OCI-LY3 (cell line): ENCODE measurements at regions not wholly inside any gene's neighbourhood (a gene's known extent, or its start where the extent isn't known, plus 50 kb on each side); places are given as distances from the start of the nearest gene placed in this dataset.

Source experiments
- H2AFZ ChIP-seq: fragments of 200-600, 300-600 bp; shearing (Covaris generic); 2 replicates; pipeline ENCODE4 v1.6.0; 2014; ENCODE audit warnings: antibody characterized with exemption, low read depth, low read length
- H3K27ac ChIP-seq: fragments of 200-600, 300-600 bp; sonication (generic); 2 replicates; pipeline ENCODE4 v1.5.1; 2014; ENCODE audit warnings: mild to moderate bottlenecking, low read length, moderate library complexity, mixed read lengths
- H3K27me3 ChIP-seq: fragments of 200-600, 300-600 bp; sonication (generic); 2 replicates; pipeline ENCODE4 v1.6.1; 2014; ENCODE audit warnings: low read depth, low read length, mixed read lengths
- H3K36me3 ChIP-seq: fragments of 200-600, 300-600 bp; sonication (generic); replicated peaks from 2 replicates; pipeline ENCODE3; 2014; ENCODE audit warnings: low read depth, low read length, mixed read lengths
- H3K4me1 ChIP-seq: fragments of 300-600, 200-600 bp; sonication (generic); 2 replicates; pipeline ENCODE4 v1.6.1; 2014; ENCODE audit warnings: low read length, mixed read lengths
- H3K4me2 ChIP-seq: fragments of 200-600, 300-600 bp; sonication (generic); 2 replicates; pipeline ENCODE4 v1.6.1; 2014; ENCODE audit warnings: low read length, mixed read lengths
- H3K4me3 ChIP-seq: fragments of 300-600, 200-600 bp; sonication (generic); 2 replicates; pipeline ENCODE4 v1.5.1; 2014; ENCODE audit warnings: antibody characterized with exemption, mild to moderate bottlenecking, low read length, moderate library complexity
- H3K79me2 ChIP-seq: fragments of 300-600, 200-600 bp; shearing (Covaris generic); 2 replicates; pipeline ENCODE4 v1.6.1; 2014; ENCODE audit warnings: mild to moderate bottlenecking, low read length, mixed read lengths
- H3K9ac ChIP-seq: fragments of 300-600, 200-600 bp; shearing (Covaris generic); 2 replicates; pipeline ENCODE4 v1.6.0; 2014; ENCODE audit warnings: mild to moderate bottlenecking, low read length, moderate library complexity
- H3K9me3 ChIP-seq: fragments of 200-600, 300-600 bp; shearing (Covaris generic); 2 replicates; pipeline ENCODE4 v1.6.1; 2014; ENCODE audit warnings: low read length, mixed read lengths; ENCODE audit not compliant: insufficient read depth
- H4K20me1 ChIP-seq: fragments of 200-600, 300-600 bp; sonication (generic); 2 replicates; pipeline ENCODE4 v1.6.1; 2016; ENCODE audit warnings: low read length, mixed read lengths; ENCODE audit not compliant: insufficient read depth
- CTCF ChIP-seq: fragments of 200-600, 300-600 bp; sonication (generic); IDR thresholded peaks from 2 replicates; pipeline ENCODE4 v1.5.1; 2014; ENCODE audit warnings: antibody characterized with exemption, low read length, low read depth
- EZH2phosphoT487 ChIP-seq: fragments of 200-600 bp; shearing (Covaris generic); IDR thresholded peaks from 2 replicates; pipeline ENCODE4 v1.6.1; 2018; ENCODE audit warnings: antibody characterized with exemption, mixed run types, low read depth

- H3K4me3 ChIP-seq, result no peak overlapping the region
- H2AFZ ChIP-seq, result no peak overlapping the region
- peaks cover 13% of the 10 kb centered on the region; the same call in 1 of the 2 replicates for H3K27me3 ChIP-seq
- H4K20me1 ChIP-seq, result no peaks in the 10 kb centered on the region
- no peak overlapping the region for H3K27ac ChIP-seq
- H3K4me2 ChIP-seq, result no peak overlapping the region
- H3K4me1 ChIP-seq, result no peaks in the 10 kb centered on the region
- no peak for TF ChIP-seq CTCF
- TF ChIP-seq EZH2phosphoT487, result no peak
- no peak overlapping the region for H3K9ac ChIP-seq
- no peaks in the 10 kb centered on the region for H3K79me2 ChIP-seq
- no peaks in the 10 kb centered on the region for H3K36me3 ChIP-seq
- no peaks in the 10 kb centered on the region for H3K9me3 ChIP-seq
Measured at GRCh38 chr16:86373276-86373901, 136.9 kb upstream of the FOXF1 start.

- TF ChIP-seq EZH2phosphoT487 (no peak), CTCF (no peak)
Measured at GRCh38 chr16:86374603-86375130, 135.7 kb upstream of the FOXF1 start.

GRCh38 chr16:86375364-86375763, 135.0 kb upstream of the FOXF1 start:
- TF ChIP-seq CTCF (no peak), EZH2phosphoT487 (no peak)
- H3K79me2 ChIP-seq, result no peaks in the 10 kb centered on the region
- H4K20me1 ChIP-seq, result no peaks in the 10 kb centered on the region
- no peak overlapping the region for H2AFZ ChIP-seq
- H3K36me3 ChIP-seq, result no peaks in the 10 kb centered on the region
- peaks cover 13% of the 10 kb centered on the region; the same call in 1 of the 2 replicates for H3K27me3 ChIP-seq
- H3K4me2 ChIP-seq, result no peak overlapping the region
- H3K9me3 ChIP-seq, result no peaks in the 10 kb centered on the region
- H3K27ac ChIP-seq, result no peak overlapping the region
- H3K9ac ChIP-seq, result no peak overlapping the region
- H3K4me3 ChIP-seq, result no peak overlapping the region
- H3K4me1 ChIP-seq, result no peaks in the 10 kb centered on the region

More at GRCh38 chr16:86374603-86375130, 135.7 kb upstream of the FOXF1 start:
- Histone ChIP-seq H3K27me3 (peaks cover 13% of the 10 kb centered on the region; the same call in 1 of the 2 replicates), H3K9ac (no peak overlapping the region), H2AFZ (no peak overlapping the region), H3K9me3 (no peaks in the 10 kb centered on the region), H3K36me3 (no peaks in the 10 kb centered on the region), H3K4me3 (no peak overlapping the region), H3K27ac (no peak overlapping the region), H3K79me2 (no peaks in the 10 kb centered on the region), H3K4me1 (no peaks in the 10 kb centered on the region), H4K20me1 (no peaks in the 10 kb centered on the region), H3K4me2 (no peak overlapping the region)

- Histone ChIP-seq H3K4me1 (no peaks in the 10 kb centered on the region), H3K4me3 (no peak overlapping the region), H3K4me2 (no peak overlapping the region), H3K9ac (no peak overlapping the region), H3K79me2 (no peaks in the 10 kb centered on the region), H4K20me1 (no peaks in the 10 kb centered on the region), H3K9me3 (no peaks in the 10 kb centered on the region), H3K36me3 (no peaks in the 10 kb centered on the region), H3K27ac (no peak overlapping the region), H2AFZ (no peak overlapping the region), H3K27me3 (peaks cover 13% of the 10 kb centered on the region; the same call in 1 of the 2 replicates)
- TF ChIP-seq EZH2phosphoT487 (no peak), CTCF (no peak)
Measured at GRCh38 chr16:86375851-86376250, 134.5 kb upstream of the FOXF1 start.
